Mesodermal cell (in vitro differentiated cells): ENCODE measurements at regions not wholly inside any gene's neighbourhood (a gene's known extent, or its start where the extent isn't known, plus 50 kb on each side); places are given as distances from the start of the nearest gene placed in this dataset.

ENCODE experiments used
- H3K27ac ChIP-seq: 2 replicates; pipeline ENCODE4 v1.7.0; 2013; ENCODE audit warnings: mild to moderate bottlenecking, low read depth, low read length, moderate library complexity; ENCODE audit not compliant: severe bottlenecking
- H3K36me3 ChIP-seq: 2 replicates; pipeline ENCODE4 v1.7.1; 2013; ENCODE audit warnings: mild to moderate bottlenecking, low read length, moderate library complexity; ENCODE audit not compliant: control insufficient read depth, insufficient read depth
- H3K4me1 ChIP-seq: one replicate; pipeline ENCODE4 v1.7.1; 2013; ENCODE audit warnings: mild to moderate bottlenecking, low read length; ENCODE audit not compliant: insufficient read depth, control insufficient read depth, poor library complexity, severe bottlenecking
- H3K4me3 ChIP-seq: 2 replicates; pipeline ENCODE4 v1.7.0; 2013; ENCODE audit warnings: low read length, control low read depth, mild to moderate bottlenecking; ENCODE audit not compliant: insufficient read depth, poor library complexity, severe bottlenecking; ENCODE audit errors: extremely low read depth
- H3K9me3 ChIP-seq: 2 replicates; pipeline ENCODE4 v1.7.1; 2013; ENCODE audit warnings: mild to moderate bottlenecking, low read length, moderate library complexity; ENCODE audit not compliant: control insufficient read depth
- WGBS, 2 experiments: methylation state at CpG; one replicate each; pipeline ENCODE4 v1.1.5; 2013; ENCODE audit warnings: missing lambda C conversion rate in 2 of 2; ENCODE audit not compliant: insufficient coverage in 2 of 2; 5-methylcytosine and 5-hydroxymethylcytosine counted together

DNA sequence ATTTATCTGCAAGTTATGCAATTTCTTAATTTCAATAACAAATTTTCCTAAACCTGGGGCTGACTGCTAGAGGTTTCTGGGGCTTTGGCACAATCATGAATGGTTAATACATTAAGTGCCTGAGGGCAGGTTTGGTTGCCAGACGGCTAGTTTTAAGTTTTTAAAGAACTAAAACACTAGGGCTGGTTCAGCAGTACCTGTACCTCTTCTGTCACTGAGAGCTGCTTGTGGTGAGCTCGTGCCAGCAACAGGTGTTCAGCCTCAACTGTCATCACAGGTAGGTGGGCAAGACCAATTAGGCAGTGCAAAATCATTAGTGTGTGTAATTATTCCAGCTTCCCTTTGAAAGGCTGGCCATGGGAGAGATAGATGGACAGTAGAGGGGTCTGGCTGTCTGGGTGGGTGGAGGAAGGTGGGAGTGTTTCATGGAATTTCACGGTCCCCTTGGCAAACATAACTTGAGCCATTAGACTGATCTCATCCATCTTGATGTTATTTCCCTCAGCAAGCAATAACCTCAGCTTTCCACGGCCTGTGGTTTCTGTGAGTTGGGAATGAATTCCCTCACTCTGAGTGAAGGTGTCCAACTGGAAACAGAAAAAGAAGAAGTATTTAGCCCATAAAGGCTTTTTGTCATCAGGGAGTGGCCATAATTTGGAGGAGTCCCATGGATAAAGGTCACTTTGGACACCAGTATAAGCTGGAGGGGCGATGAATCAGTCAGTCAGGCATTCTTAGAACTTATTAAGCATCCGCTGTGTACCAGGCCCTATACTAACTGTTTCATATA, 114.8 kb downstream of the SNX19 start:
- no peak overlapping the region for H3K27ac ChIP-seq

DNA sequence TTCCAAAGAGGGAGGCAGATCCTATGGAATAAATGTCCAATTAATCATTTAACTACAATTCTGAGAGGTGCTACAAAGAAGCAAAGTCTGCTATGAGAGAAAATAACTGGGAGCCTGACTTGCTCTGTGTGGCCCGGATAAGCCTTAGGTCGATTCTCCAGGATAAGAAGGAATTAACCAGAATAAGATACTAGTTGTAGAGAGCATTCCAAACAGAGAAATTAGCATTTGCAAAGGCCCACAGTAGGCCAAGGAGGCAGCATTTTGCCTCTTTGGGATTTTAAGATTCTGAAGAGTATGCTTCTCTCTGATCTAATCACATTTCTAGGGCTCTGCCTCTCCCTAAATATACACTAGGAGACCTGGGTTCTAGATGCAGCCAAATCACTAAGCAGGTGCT, 113.7 kb downstream of the SNX19 start:
- Histone ChIP-seq H3K27ac (no peak overlapping the region), H3K4me3 (no peak overlapping the region), H3K4me1 (no peaks in the 10 kb centered on the region), H3K36me3 (no peaks in the 10 kb centered on the region), H3K9me3 (no peaks in the 10 kb centered on the region)
- 62% methylated on average over 2 of the region's 2 CpGs; no CpG with 5 or more reads in 1 of the 2 experiments for WGBS, 2 experiments

More for the DNA sequence above, 114.8 kb downstream of the SNX19 start:
- no peaks in the 10 kb centered on the region for H3K4me1 ChIP-seq
- H3K9me3 ChIP-seq, result no peaks in the 10 kb centered on the region
- H3K36me3 ChIP-seq, result no peaks in the 10 kb centered on the region
- WGBS, 2 experiments, result 89 to 100% methylated on average over 2 to 3 of the region's 6 CpGs
- no peak overlapping the region for H3K4me3 ChIP-seq

DNA sequence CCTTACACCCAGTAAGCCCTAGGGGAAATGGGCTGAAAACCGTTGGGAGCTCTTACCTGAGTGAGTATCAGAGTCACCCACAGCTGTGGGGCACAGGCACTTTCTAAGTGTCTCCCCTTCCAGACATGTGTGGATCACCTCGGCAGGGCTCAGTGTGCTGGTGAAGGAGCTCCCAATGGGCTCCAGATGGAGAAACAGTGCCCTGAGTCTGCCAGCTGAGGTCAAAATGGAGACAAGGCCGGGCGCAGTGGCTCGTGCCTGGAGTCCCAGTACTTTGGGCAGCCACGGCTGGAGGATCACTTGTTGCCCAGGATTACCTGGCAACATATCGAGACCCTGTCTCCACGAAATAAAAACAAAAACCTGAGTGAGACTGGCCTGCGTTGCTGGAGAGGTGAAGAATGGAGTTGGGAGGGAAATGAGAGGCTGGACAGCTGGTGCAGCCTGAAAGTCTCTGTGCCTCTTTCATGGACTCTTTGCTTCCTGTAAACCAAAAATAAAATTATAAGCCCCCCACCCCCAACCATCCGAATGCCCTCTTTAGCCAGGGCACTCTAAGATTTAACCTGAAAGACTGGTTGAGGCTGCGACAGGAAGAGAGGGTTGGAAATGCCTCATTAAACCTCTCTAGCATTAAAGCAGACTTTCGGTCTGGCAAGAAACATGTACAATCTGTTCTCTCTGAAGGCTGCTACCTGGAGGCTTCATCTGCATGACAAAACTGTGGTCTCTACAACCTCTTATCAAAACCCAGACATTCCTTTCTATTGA, 111.8 kb downstream of the SNX19 start:
- 88 to 90% methylated on average over 9 to 11 of the region's 12 CpGs for WGBS, 2 experiments
- H3K4me1 ChIP-seq, result no peaks in the 10 kb centered on the region

DNA sequence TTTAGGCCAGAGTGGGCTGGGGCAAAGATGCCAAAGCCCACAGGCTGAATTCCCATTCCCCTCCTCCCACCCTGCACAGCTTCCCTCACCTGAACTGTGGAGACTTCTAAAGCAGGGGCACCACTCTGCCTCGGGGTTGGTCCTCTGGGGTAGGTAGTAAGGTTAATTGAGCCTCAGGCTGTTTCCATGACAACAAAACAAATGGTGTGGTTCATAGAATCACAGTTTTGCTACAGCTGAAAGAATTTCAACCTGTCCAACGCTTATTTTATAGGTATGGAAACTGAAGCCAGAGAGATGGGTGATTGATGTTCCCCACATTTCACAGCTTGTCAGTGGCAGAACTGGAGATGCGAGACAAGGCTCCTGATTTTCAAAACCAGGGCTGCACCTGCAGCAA, 109.5 kb downstream of the SNX19 start:
- no peak overlapping the region for H3K4me3 ChIP-seq
- 100% methylated on average over 1 of the region's 3 CpGs for WGBS, 2 experiments

More for the DNA sequence above, 111.8 kb downstream of the SNX19 start:
- no peaks in the 10 kb centered on the region for H3K36me3 ChIP-seq
- no peak overlapping the region for H3K27ac ChIP-seq
- no peak overlapping the region for H3K4me3 ChIP-seq
- H3K9me3 ChIP-seq, result no peaks in the 10 kb centered on the region

GRCh38 chr11:130808541-130808940, 107.7 kb downstream of the SNX19 start:
- 86 to 89% methylated on average over 1 of the region's 1 CpG for WGBS, 2 experiments
- H3K4me3 ChIP-seq, result no peak overlapping the region
- no peaks in the 10 kb centered on the region for H3K36me3 ChIP-seq
- H3K4me1 ChIP-seq, result no peaks in the 10 kb centered on the region
- H3K27ac ChIP-seq, result no peak overlapping the region
- H3K9me3 ChIP-seq, result no peaks in the 10 kb centered on the region

More for the DNA sequence above, 109.5 kb downstream of the SNX19 start:
- H3K4me1 ChIP-seq, result no peaks in the 10 kb centered on the region
- H3K9me3 ChIP-seq, result no peaks in the 10 kb centered on the region
- no peak overlapping the region for H3K27ac ChIP-seq
- H3K36me3 ChIP-seq, result no peaks in the 10 kb centered on the region

DNA sequence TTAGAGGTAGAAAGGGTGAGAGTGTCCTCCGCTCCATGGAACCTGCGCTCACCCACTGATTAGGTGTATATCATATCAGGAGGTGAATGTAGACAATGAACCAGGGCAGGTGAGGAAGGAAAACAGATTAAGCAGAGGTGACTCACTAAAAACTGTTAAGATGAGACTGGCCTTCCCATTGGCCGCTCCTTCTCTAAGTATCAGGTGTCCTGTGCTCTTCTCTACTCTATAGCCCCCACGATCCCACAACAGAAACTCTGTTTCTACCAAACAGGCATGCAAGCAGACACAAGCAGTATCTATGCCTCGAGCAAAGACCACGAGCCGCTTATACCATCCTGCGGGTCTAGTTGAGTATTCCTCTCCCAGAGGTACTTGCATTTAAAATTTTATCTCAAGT, 103.1 kb downstream of the SNX19 start:
- H3K4me1 ChIP-seq, result no peaks in the 10 kb centered on the region

DNA sequence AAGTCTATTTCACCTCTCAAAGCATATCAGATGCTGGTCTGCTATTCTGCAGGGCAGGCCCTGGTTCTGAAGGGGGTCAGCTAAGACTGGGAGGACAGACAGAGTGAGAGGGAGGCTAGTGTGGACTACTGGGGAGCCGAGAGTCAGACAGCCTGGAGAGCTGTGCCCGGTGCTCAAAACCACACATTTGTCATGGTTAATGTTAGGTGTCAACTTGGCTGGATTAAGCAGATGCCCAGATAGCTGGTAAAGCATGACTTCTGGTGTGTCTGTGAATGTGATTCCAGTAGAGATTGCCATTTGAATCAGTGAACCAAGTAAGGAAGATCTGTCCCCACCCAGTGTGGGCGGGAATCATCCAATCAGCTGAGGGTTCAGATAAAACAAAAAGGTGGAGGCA, 102.6 kb downstream of the SNX19 start:
- Histone ChIP-seq H3K4me3 (no peak overlapping the region), H3K9me3 (no peaks in the 10 kb centered on the region)
- 88 to 96% methylated on average over 2 to 3 of the region's 3 CpGs for WGBS, 2 experiments

More for the DNA sequence above, 103.1 kb downstream of the SNX19 start:
- Histone ChIP-seq H3K36me3 (no peaks in the 10 kb centered on the region), H3K9me3 (no peaks in the 10 kb centered on the region), H3K27ac (no peak overlapping the region), H3K4me3 (no peak overlapping the region)
- WGBS, 2 experiments, result 90 to 100% methylated on average over 4 to 7 of the region's 8 CpGs

DNA sequence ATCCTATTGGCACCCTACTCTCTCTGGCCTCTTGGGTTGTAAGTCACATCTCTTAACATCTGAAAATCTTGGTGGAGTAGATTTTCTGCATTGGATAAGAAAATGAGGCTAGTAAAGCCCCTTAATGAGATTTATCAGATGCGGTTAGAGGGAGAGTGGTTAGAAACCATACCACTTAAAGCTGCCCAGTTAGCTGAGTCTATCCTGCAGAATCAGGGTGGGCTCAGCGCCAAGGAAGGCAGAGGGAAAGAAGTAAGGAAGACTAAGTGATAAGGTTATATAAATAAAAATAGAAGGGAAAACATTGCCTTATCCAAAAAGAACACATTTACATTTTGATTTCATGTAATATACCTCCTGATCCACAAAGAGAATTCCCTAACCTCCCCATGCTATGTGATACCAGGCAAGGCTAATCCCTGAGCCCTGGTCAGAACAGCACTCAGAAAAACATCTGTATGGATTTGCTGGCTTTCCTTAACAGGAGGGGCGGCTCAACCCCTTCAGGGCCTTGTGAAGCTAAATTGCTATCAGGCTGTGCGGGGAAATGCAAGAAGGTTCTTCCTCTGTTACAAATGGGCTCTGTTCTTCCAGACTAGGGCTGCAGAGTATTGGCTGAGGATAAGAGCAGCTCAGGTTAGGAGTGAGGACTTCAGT, 101.7 kb downstream of the SNX19 start:
- Histone ChIP-seq H3K4me1 (no peaks in the 10 kb centered on the region), H3K4me3 (no peak overlapping the region), H3K27ac (no peak overlapping the region), H3K9me3 (no peaks in the 10 kb centered on the region), H3K36me3 (no peaks in the 10 kb centered on the region)
- WGBS, 2 experiments, result 83 to 93% methylated on average over 3 of the region's 4 CpGs

More for the DNA sequence above, 102.6 kb downstream of the SNX19 start:
- Histone ChIP-seq H3K36me3 (no peaks in the 10 kb centered on the region), H3K27ac (no peak overlapping the region), H3K4me1 (no peaks in the 10 kb centered on the region)

- no peak overlapping the region for H3K27ac ChIP-seq
- H3K9me3 ChIP-seq, result no peaks in the 10 kb centered on the region
- H3K4me3 ChIP-seq, result no peak overlapping the region
- WGBS, 2 experiments, result 90 to 97% methylated on average over 4 to 6 of the region's 9 CpGs
- H3K36me3 ChIP-seq, result no peaks in the 10 kb centered on the region
- no peaks in the 10 kb centered on the region for H3K4me1 ChIP-seq
These were observed 101.0 kb downstream of the SNX19 start for GRCh38 chr11:130815097-130815802.

DNA sequence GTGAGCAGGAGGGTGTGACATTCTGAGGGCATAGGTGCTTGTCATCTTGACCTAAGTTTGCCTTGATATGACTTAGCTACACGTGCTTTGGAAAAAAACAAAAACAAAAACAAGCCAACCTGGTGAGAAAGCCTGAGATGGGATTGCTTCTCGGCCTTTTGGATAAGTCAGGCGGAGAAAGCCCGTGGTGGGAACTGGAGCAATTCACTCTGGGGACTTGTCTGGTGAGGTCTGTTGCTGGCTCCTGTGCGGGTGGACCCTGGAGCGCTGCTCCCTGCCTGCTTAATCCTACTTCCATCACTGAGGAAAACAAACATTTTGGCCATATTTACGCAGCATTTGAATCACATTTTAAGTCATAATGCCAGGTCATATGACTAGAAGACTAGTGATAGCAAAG, 100.3 kb downstream of the SNX19 start:
- Histone ChIP-seq H3K27ac (no peak overlapping the region), H3K9me3 (no peaks in the 10 kb centered on the region), H3K36me3 (no peaks in the 10 kb centered on the region), H3K4me1 (no peaks in the 10 kb centered on the region), H3K4me3 (no peak overlapping the region)
- 88 to 90% methylated on average over 3 to 6 of the region's 7 CpGs for WGBS, 2 experiments
